ENCODE measurements at regions not wholly inside any gene's neighbourhood (a gene's known extent, or its start where the extent isn't known, plus 50 kb on each side); places are given as distances from the start of the nearest gene placed in this dataset.
"Not testable (repeated sequence)": the region's sequence is repeated elsewhere in the genome, so short reads cannot be mapped to it uniquely, and the experiment has no call there.

GRCh38 chr3:35921718-35922117, 282.4 kb downstream of the ARPP21 start:
- no peaks in the 10 kb centered on the region for H3K27me3 Mint-ChIP-seq
- no peaks in the 10 kb centered on the region for H3K4me1 ChIP-seq (ENCODE audit: control insufficient read depth in 1 of 2, extremely low read depth in 1 of 2, insufficient read depth in 2 of 2, low read length in 2 of 2)
- no peak overlapping the region for H3K4me3 ChIP-seq (ENCODE audit: control insufficient read depth in 1 of 2, extremely low read depth in 1 of 2, low read length in 1 of 2)
- no peaks in the 10 kb centered on the region for H3K4me1 Mint-ChIP-seq
- H3K27ac ChIP-seq (ENCODE audit: low read length), result no peak overlapping the region
- DNase-seq (no peak), ATAC-seq (replicated peaks in 1 of 4) (no peak)
- 81% methylated on average over 4 of the region's 4 CpGs for WGBS (ENCODE audit: insufficient coverage)
- no peaks in the 10 kb centered on the region for H3K36me3 Mint-ChIP-seq
- H3K9me3 Mint-ChIP-seq, result peaks cover 3 to 10% (median 6%) of the 10 kb centered on the region in 3 donors
- POLR2A ChIA-PET, result no interaction called here
- CTCF ChIA-PET, result interaction anchor here in 1 of 2 donors (1.8 kb wide), 1 partner anchor 13 kb away, joined by 5 read pairs; no protein-coding TSS in a partner anchor
- H3K36me3 ChIP-seq (ENCODE audit: control insufficient read depth in 2 of 2, extremely low read depth in 1 of 2, insufficient read depth in 1 of 2, low read length in 1 of 2), result no peaks in the 10 kb centered on the region
- no peaks in the 10 kb centered on the region for H3K9me3 ChIP-seq
- H3K4me3 Mint-ChIP-seq, result no peak overlapping the region
- no peaks in the 10 kb centered on the region for H3K27me3 ChIP-seq (replicated peaks in 1 of 2; ENCODE audit: control insufficient read depth in 2 of 2, extremely low read depth in 1 of 2, insufficient read depth in 2 of 2, low read length in 1 of 2)
- no peak overlapping the region for H3K27ac Mint-ChIP-seq

GRCh38 chr3:35924070-35924469, 284.7 kb downstream of the ARPP21 start:
- H3K4me3 ChIP-seq (ENCODE audit: control insufficient read depth in 1 of 2, extremely low read depth in 1 of 2, low read length in 1 of 2); H3K27me3 ChIP-seq (replicated peaks in 1 of 2; ENCODE audit: control insufficient read depth in 2 of 2, extremely low read depth in 1 of 2, insufficient read depth in 2 of 2, low read length in 1 of 2); H3K4me1 Mint-ChIP-seq; ATAC-seq (replicated peaks in 1 of 4); POLR2A ChIA-PET; H3K27ac ChIP-seq (ENCODE audit: low read length); H3K9me3 ChIP-seq; H3K36me3 ChIP-seq (ENCODE audit: control insufficient read depth in 2 of 2, extremely low read depth in 1 of 2, insufficient read depth in 1 of 2, low read length in 1 of 2); H3K4me3 Mint-ChIP-seq; H3K4me1 ChIP-seq (ENCODE audit: control insufficient read depth in 1 of 2, extremely low read depth in 1 of 2, insufficient read depth in 2 of 2, low read length in 2 of 2); H3K27ac Mint-ChIP-seq; DNase-seq; H3K27me3 Mint-ChIP-seq; H3K36me3 Mint-ChIP-seq: not testable (repeated sequence)
- peaks cover 3 to 10% (median 6%) of the 10 kb centered on the region in 3 donors for H3K9me3 Mint-ChIP-seq
- CTCF ChIA-PET, result interaction anchor here in 1 of 2 donors (1.4 kb wide), 1 partner anchor 16 kb away, joined by 3 read pairs; no protein-coding TSS in a partner anchor

- no CpG with 5 or more reads among the region's 3 CpGs for WGBS (ENCODE audit: insufficient coverage)
- peaks cover 0 to 2% (median 0%) of the 10 kb centered on the region in 3 donors for H3K9me3 Mint-ChIP-seq
- CTCF ChIA-PET, result no interaction called here
Measured at GRCh38 chr3:35927441-35927840, 288.1 kb downstream of the ARPP21 start.

GRCh38 chr3:35929158-35929557, 289.8 kb downstream of the ARPP21 start:
- no CpG with 5 or more reads among the region's 3 CpGs for WGBS (ENCODE audit: insufficient coverage)
- Mint-ChIP-seq H3K9me3 (no peaks in the 10 kb centered on the region), H3K36me3 (no peaks in the 10 kb centered on the region), H3K27me3 (no peaks in the 10 kb centered on the region), H3K27ac (no peak overlapping the region), H3K4me1 (no peaks in the 10 kb centered on the region), H3K4me3 (no peak overlapping the region)
- Histone ChIP-seq H3K4me1 (ENCODE audit: control insufficient read depth in 1 of 2, extremely low read depth in 1 of 2, insufficient read depth in 2 of 2, low read length in 2 of 2) (no peaks in the 10 kb centered on the region), H3K27ac (ENCODE audit: low read length) (no peak overlapping the region), H3K9me3 (no peaks in the 10 kb centered on the region), H3K4me3 (ENCODE audit: control insufficient read depth in 1 of 2, extremely low read depth in 1 of 2, low read length in 1 of 2) (no peak overlapping the region), H3K36me3 (ENCODE audit: control insufficient read depth in 2 of 2, extremely low read depth in 1 of 2, insufficient read depth in 1 of 2, low read length in 1 of 2) (no peaks in the 10 kb centered on the region), H3K27me3 (replicated peaks in 1 of 2; ENCODE audit: control insufficient read depth in 2 of 2, extremely low read depth in 1 of 2, insufficient read depth in 2 of 2, low read length in 1 of 2) (no peaks in the 10 kb centered on the region)
- POLR2A ChIA-PET, result no interaction called here
- CTCF ChIA-PET, result no interaction called here
- DNase-seq (no peak), ATAC-seq (replicated peaks in 1 of 4) (no peak)

More at GRCh38 chr3:35927441-35927840, 288.1 kb downstream of the ARPP21 start:
- POLR2A ChIA-PET, result no interaction called here
- Histone ChIP-seq H3K4me3 (ENCODE audit: control insufficient read depth in 1 of 2, extremely low read depth in 1 of 2, low read length in 1 of 2) (no peak overlapping the region), H3K9me3 (no peaks in the 10 kb centered on the region), H3K27ac (ENCODE audit: low read length) (no peak overlapping the region), H3K36me3 (ENCODE audit: control insufficient read depth in 2 of 2, extremely low read depth in 1 of 2, insufficient read depth in 1 of 2, low read length in 1 of 2) (no peaks in the 10 kb centered on the region), H3K27me3 (replicated peaks in 1 of 2; ENCODE audit: control insufficient read depth in 2 of 2, extremely low read depth in 1 of 2, insufficient read depth in 2 of 2, low read length in 1 of 2) (no peaks in the 10 kb centered on the region), H3K4me1 (ENCODE audit: control insufficient read depth in 1 of 2, extremely low read depth in 1 of 2, insufficient read depth in 2 of 2, low read length in 2 of 2) (no peaks in the 10 kb centered on the region)
- H3K4me3 Mint-ChIP-seq, result no peak overlapping the region
- H3K27ac Mint-ChIP-seq, result no peak overlapping the region
- no peak for DNase-seq
- no peak for ATAC-seq (replicated peaks in 1 of 4)
- H3K27me3 Mint-ChIP-seq, result no peaks in the 10 kb centered on the region
- H3K36me3 Mint-ChIP-seq, result no peaks in the 10 kb centered on the region
- no peaks in the 10 kb centered on the region for H3K4me1 Mint-ChIP-seq

- no peaks in the 10 kb centered on the region for H3K9me3 ChIP-seq
- WGBS (ENCODE audit: insufficient coverage), result no CpG with 5 or more reads among the region's 1 CpG
- no peaks in the 10 kb centered on the region for H3K36me3 ChIP-seq (ENCODE audit: control insufficient read depth in 2 of 2, extremely low read depth in 1 of 2, insufficient read depth in 1 of 2, low read length in 1 of 2)
- H3K27ac ChIP-seq (ENCODE audit: low read length), result no peak overlapping the region
- Mint-ChIP-seq H3K4me1 (no peaks in the 10 kb centered on the region), H3K27ac (no peak overlapping the region), H3K9me3 (no peaks in the 10 kb centered on the region), H3K4me3 (no peak overlapping the region), H3K36me3 (no peaks in the 10 kb centered on the region), H3K27me3 (peaks cover 3 to 5% of the 10 kb centered on the region in 2 donors)
- ChIA-PET POLR2A (no interaction called here), CTCF (no interaction called here)
- no peaks in the 10 kb centered on the region for H3K4me1 ChIP-seq (ENCODE audit: control insufficient read depth in 1 of 2, extremely low read depth in 1 of 2, insufficient read depth in 2 of 2, low read length in 2 of 2)
- DNase-seq (no peak), ATAC-seq (replicated peaks in 1 of 4) (no peak)
- no peaks in the 10 kb centered on the region for H3K27me3 ChIP-seq (replicated peaks in 1 of 2; ENCODE audit: control insufficient read depth in 2 of 2, extremely low read depth in 1 of 2, insufficient read depth in 2 of 2, low read length in 1 of 2)
- no peak overlapping the region for H3K4me3 ChIP-seq (ENCODE audit: control insufficient read depth in 1 of 2, extremely low read depth in 1 of 2, low read length in 1 of 2)
Measured at GRCh38 chr3:35931867-35932266, 292.5 kb downstream of the ARPP21 start.

- POLR2A ChIA-PET, result interaction anchor here in 1 of 2 donors (0.6 kb wide), 1 partner anchor 8 kb away, joined by 3 read pairs; no protein-coding TSS in a partner anchor
Measured at GRCh38 chr3:35932995-35933394, 293.7 kb downstream of the ARPP21 start.

GRCh38 chr3:35936571-35936970, 297.2 kb downstream of the ARPP21 start:
- DNase-seq, result no peak
- Mint-ChIP-seq H3K27me3 (peaks cover 3 to 5% of the 10 kb centered on the region in 2 donors), H3K4me1 (no peaks in the 10 kb centered on the region), H3K4me3 (no peak overlapping the region), H3K27ac (no peak overlapping the region), H3K36me3 (no peaks in the 10 kb centered on the region), H3K9me3 (no peaks in the 10 kb centered on the region)
- H3K27ac ChIP-seq (ENCODE audit: low read length), result no peak overlapping the region
- no peak for ATAC-seq (replicated peaks in 1 of 4)
- ChIA-PET CTCF (no interaction called here), POLR2A (no interaction called here)
- no peaks in the 10 kb centered on the region for H3K4me1 ChIP-seq (ENCODE audit: control insufficient read depth in 1 of 2, extremely low read depth in 1 of 2, insufficient read depth in 2 of 2, low read length in 2 of 2)
- H3K36me3 ChIP-seq (ENCODE audit: control insufficient read depth in 2 of 2, extremely low read depth in 1 of 2, insufficient read depth in 1 of 2, low read length in 1 of 2), result no peaks in the 10 kb centered on the region
- H3K27me3 ChIP-seq (replicated peaks in 1 of 2; ENCODE audit: control insufficient read depth in 2 of 2, extremely low read depth in 1 of 2, insufficient read depth in 2 of 2, low read length in 1 of 2), result no peaks in the 10 kb centered on the region
- no peaks in the 10 kb centered on the region for H3K9me3 ChIP-seq
- H3K4me3 ChIP-seq (ENCODE audit: control insufficient read depth in 1 of 2, extremely low read depth in 1 of 2, low read length in 1 of 2), result no peak overlapping the region

More at GRCh38 chr3:35932995-35933394, 293.7 kb downstream of the ARPP21 start:
- peaks cover 3 to 5% of the 10 kb centered on the region in 2 donors for H3K27me3 Mint-ChIP-seq
- Histone ChIP-seq H3K27ac (ENCODE audit: low read length) (no peak overlapping the region), H3K27me3 (replicated peaks in 1 of 2; ENCODE audit: control insufficient read depth in 2 of 2, extremely low read depth in 1 of 2, insufficient read depth in 2 of 2, low read length in 1 of 2) (no peaks in the 10 kb centered on the region), H3K4me3 (ENCODE audit: control insufficient read depth in 1 of 2, extremely low read depth in 1 of 2, low read length in 1 of 2) (no peak overlapping the region), H3K4me1 (ENCODE audit: control insufficient read depth in 1 of 2, extremely low read depth in 1 of 2, insufficient read depth in 2 of 2, low read length in 2 of 2) (no peaks in the 10 kb centered on the region), H3K36me3 (ENCODE audit: control insufficient read depth in 2 of 2, extremely low read depth in 1 of 2, insufficient read depth in 1 of 2, low read length in 1 of 2) (no peaks in the 10 kb centered on the region), H3K9me3 (no peaks in the 10 kb centered on the region)
- no peak overlapping the region for H3K27ac Mint-ChIP-seq
- H3K4me1 Mint-ChIP-seq, result no peaks in the 10 kb centered on the region
- ATAC-seq (replicated peaks in 1 of 4) (no peak), DNase-seq (no peak)
- H3K4me3 Mint-ChIP-seq, result no peak overlapping the region
- no peaks in the 10 kb centered on the region for H3K36me3 Mint-ChIP-seq
- H3K9me3 Mint-ChIP-seq, result no peaks in the 10 kb centered on the region
- CTCF ChIA-PET, result no interaction called here
- WGBS (ENCODE audit: insufficient coverage), result no CpG with 5 or more reads among the region's 6 CpGs
